GM19452 (cell line): ENCODE measurements at regions not wholly inside any gene's neighbourhood (a gene's known extent, or its start where the extent isn't known, plus 50 kb on each side); places are given as distances from the start of the nearest gene placed in this dataset.

Experiments used
- ATAC-seq: cut with Tn5 transposase; IDR thresholded peaks from one replicate; pipeline ENCODE4 v1.9.1; 2021; ENCODE audit not compliant: unreplicated experiment

- ATAC-seq, result no peak
Observed at GRCh38 chr6:135789375-135790050, 62.0 kb upstream of the PDE7B start.

GRCh38 chr6:135791441-135791840, 60.1 kb upstream of the PDE7B start:
- no peak for ATAC-seq

GRCh38 chr6:135796643-135797305, 54.7 kb upstream of the PDE7B start:
- no peak for ATAC-seq

- no peak for ATAC-seq
Observed at GRCh38 chr6:135797361-135797760, 54.1 kb upstream of the PDE7B start.

- no peak for ATAC-seq
Observed at GRCh38 chr6:135798751-135799515, 52.6 kb upstream of the PDE7B start.
